ENCODE measurements at regions not wholly inside any gene's neighbourhood (a gene's known extent, or its start where the extent isn't known, plus 50 kb on each side); places are given as distances from the start of the nearest gene placed in this dataset.
"Not testable (repeated sequence)": the region's sequence is repeated elsewhere in the genome, so short reads cannot be mapped to it uniquely, and the experiment has no call there.

GRCh38 chr4:189650436-189650835, 290.2 kb upstream of the FRG1 start:
- not testable (repeated sequence) for H3K9me3 ChIP-seq (replicated peaks); H3K4me3 ChIP-seq; DNase-seq (ENCODE audit: low read depth in 1 of 2, low spot score in 2 of 2); H3K36me3 ChIP-seq; H3K27me3 ChIP-seq (replicated peaks); H3K27ac ChIP-seq; H3K4me1 ChIP-seq (replicated peaks)

DNA sequence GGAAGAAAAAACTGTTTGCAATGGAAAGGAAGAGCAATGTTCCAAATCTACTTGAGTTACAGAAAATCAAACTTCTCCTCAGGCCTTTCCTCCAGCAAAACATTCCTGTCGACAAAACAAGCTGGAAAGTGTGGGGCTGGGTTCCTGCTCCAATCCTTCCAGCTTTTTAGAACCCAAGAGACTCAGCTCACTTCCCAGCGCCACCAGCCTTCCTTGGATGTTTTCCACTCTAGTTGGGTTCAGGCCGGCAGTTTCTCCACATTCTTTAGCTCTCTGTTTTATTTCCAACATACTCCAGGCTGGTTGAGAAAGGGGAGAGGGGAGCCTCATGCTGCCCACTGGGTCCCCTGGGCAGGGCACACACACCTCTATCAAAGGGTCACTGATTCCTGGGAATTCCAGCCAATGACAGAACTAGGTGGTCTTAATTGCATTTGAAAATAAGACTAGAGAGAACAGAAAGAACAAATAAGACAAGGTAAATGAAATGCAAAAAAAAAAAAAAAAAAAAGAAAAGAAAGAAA, 287.5 kb upstream of the FRG1 start:
- not testable (repeated sequence) for H3K9me3 ChIP-seq (replicated peaks); H3K4me3 ChIP-seq; H3K4me1 ChIP-seq (replicated peaks); H3K27ac ChIP-seq; H3K36me3 ChIP-seq; DNase-seq (ENCODE audit: low read depth in 1 of 2, low spot score in 2 of 2); H3K27me3 ChIP-seq (replicated peaks)

- H3K4me1 ChIP-seq (replicated peaks); DNase-seq (ENCODE audit: low read depth in 1 of 2, low spot score in 2 of 2); H3K27me3 ChIP-seq (replicated peaks); H3K36me3 ChIP-seq; H3K4me3 ChIP-seq; H3K27ac ChIP-seq; H3K9me3 ChIP-seq (replicated peaks): not testable (repeated sequence)
Observed at GRCh38 chr4:189653983-189654382, 286.7 kb upstream of the FRG1 start.

- H3K9me3 ChIP-seq (replicated peaks); H3K36me3 ChIP-seq; H3K27me3 ChIP-seq (replicated peaks); H3K4me1 ChIP-seq (replicated peaks); DNase-seq (ENCODE audit: low read depth in 1 of 2, low spot score in 2 of 2); H3K4me3 ChIP-seq; H3K27ac ChIP-seq: not testable (repeated sequence)
Observed at GRCh38 chr4:189654396-189654795, 286.3 kb upstream of the FRG1 start.

DNA sequence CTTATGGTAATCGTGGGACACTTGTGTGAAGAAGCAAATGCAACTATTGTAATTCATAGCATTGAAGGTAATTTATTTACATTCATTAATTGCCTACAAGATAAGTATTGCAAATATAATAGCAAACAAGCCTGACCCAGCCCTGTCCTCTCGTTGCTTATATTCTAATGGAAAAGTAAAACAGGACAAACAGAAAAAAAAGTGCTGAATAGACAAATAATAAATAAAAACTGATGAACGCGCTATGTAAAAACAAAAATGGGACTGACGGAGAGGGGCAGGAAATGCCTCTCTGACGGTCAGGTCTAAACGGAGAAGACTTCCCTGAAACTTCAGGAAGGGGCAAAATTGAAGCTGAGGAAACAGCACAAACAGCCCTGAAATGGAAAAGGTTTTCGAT, 284.9 kb upstream of the FRG1 start:
- not testable (repeated sequence) for H3K36me3 ChIP-seq; H3K4me3 ChIP-seq; H3K4me1 ChIP-seq (replicated peaks); H3K9me3 ChIP-seq (replicated peaks); H3K27me3 ChIP-seq (replicated peaks); H3K27ac ChIP-seq; DNase-seq (ENCODE audit: low read depth in 1 of 2, low spot score in 2 of 2)

- no peaks in the 10 kb centered on the region for H3K4me1 ChIP-seq (replicated peaks)
- H3K36me3 ChIP-seq: no peaks in the 10 kb centered on the region
- no peak overlapping the region for H3K27ac ChIP-seq
- H3K9me3 ChIP-seq (replicated peaks): no peaks in the 10 kb centered on the region
- H3K27me3 ChIP-seq (replicated peaks): no peaks in the 10 kb centered on the region
- DNase-seq (ENCODE audit: low read depth in 1 of 2, low spot score in 2 of 2): no peak
- H3K4me3 ChIP-seq: no peak overlapping the region
Observed at GRCh38 chr4:189656641-189657040, 284.0 kb upstream of the FRG1 start.

GRCh38 chr4:189658259-189658658, 282.4 kb upstream of the FRG1 start:
- not testable (repeated sequence) for H3K4me3 ChIP-seq; H3K36me3 ChIP-seq; DNase-seq (ENCODE audit: low read depth in 1 of 2, low spot score in 2 of 2); H3K4me1 ChIP-seq (replicated peaks); H3K9me3 ChIP-seq (replicated peaks); H3K27me3 ChIP-seq (replicated peaks); H3K27ac ChIP-seq

DNA sequence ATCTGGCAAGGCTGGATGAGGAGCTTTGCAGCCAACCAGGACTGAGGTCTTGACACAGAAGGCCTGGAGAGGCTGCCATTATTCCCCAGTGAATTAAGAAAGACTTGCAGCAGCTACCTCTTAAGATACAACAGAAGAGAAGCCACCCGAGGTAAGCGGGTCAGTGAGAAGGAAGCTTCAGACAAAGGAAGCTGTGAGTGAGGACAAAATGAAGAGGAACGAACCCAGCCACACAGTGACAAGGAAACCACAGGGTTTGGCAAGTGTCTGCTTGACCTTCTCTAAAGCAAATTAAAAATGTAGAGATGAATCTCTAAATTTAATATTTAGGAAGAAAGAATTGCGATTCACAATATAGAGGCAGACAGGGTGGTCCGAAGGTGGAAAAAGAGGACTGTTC, 281.8 kb upstream of the FRG1 start:
- H3K36me3 ChIP-seq; H3K4me1 ChIP-seq (replicated peaks); DNase-seq (ENCODE audit: low read depth in 1 of 2, low spot score in 2 of 2): not testable (repeated sequence)

DNA sequence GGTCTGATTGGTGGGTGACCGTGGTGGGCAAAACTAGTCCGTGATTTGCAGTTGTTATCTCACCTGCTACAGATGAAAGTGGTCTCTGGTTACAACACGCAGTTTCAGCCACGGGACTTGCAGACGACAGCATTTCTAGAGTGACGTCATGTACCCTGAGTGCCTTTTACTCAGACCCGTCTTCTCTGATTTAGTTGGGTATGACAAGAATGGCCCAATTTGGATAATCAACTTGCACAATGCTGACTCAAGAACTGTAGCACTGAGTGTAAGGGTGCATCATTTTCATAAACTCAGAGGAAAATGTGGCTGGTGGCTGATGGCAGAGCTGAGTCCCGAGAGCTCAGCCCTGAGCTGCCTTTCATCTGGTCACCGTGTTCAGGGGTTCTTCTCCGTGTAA, 281.4 kb upstream of the FRG1 start:
- no peak for DNase-seq (ENCODE audit: low read depth in 1 of 2, low spot score in 2 of 2)
- Histone ChIP-seq H3K4me3 (no peak overlapping the region), H3K9me3 (replicated peaks) (no peaks in the 10 kb centered on the region), H3K36me3 (no peaks in the 10 kb centered on the region), H3K4me1 (replicated peaks) (no peaks in the 10 kb centered on the region), H3K27ac (no peak overlapping the region), H3K27me3 (replicated peaks) (no peaks in the 10 kb centered on the region)

More for the DNA sequence above, 281.8 kb upstream of the FRG1 start:
- not testable (repeated sequence) for H3K9me3 ChIP-seq (replicated peaks); H3K27me3 ChIP-seq (replicated peaks); H3K4me3 ChIP-seq; H3K27ac ChIP-seq

GRCh38 chr4:189660722-189661360, 279.8 kb upstream of the FRG1 start:
- no peak overlapping the region for H3K27ac ChIP-seq

GRCh38 chr4:189664693-189665250, 275.9 kb upstream of the FRG1 start:
- Histone ChIP-seq H3K27me3 (replicated peaks) (no peaks in the 10 kb centered on the region), H3K4me3 (no peak overlapping the region), H3K4me1 (replicated peaks) (no peaks in the 10 kb centered on the region), H3K27ac (no peak overlapping the region), H3K36me3 (no peaks in the 10 kb centered on the region), H3K9me3 (replicated peaks) (no peaks in the 10 kb centered on the region)
- DNase-seq (ENCODE audit: low read depth in 1 of 2, low spot score in 2 of 2): no peak

More at GRCh38 chr4:189660722-189661360, 279.8 kb upstream of the FRG1 start:
- H3K36me3 ChIP-seq: no peaks in the 10 kb centered on the region
- no peaks in the 10 kb centered on the region for H3K27me3 ChIP-seq (replicated peaks)
- H3K4me1 ChIP-seq (replicated peaks): no peaks in the 10 kb centered on the region
- no peak for DNase-seq (ENCODE audit: low read depth in 1 of 2, low spot score in 2 of 2)
- H3K9me3 ChIP-seq (replicated peaks): no peaks in the 10 kb centered on the region
- H3K4me3 ChIP-seq: no peak overlapping the region

GRCh38 chr4:189665712-189666305, 274.9 kb upstream of the FRG1 start:
- not testable (repeated sequence) for DNase-seq (ENCODE audit: low read depth in 1 of 2, low spot score in 2 of 2); H3K36me3 ChIP-seq; H3K27me3 ChIP-seq (replicated peaks); H3K4me1 ChIP-seq (replicated peaks); H3K4me3 ChIP-seq; H3K27ac ChIP-seq; H3K9me3 ChIP-seq (replicated peaks)

DNA sequence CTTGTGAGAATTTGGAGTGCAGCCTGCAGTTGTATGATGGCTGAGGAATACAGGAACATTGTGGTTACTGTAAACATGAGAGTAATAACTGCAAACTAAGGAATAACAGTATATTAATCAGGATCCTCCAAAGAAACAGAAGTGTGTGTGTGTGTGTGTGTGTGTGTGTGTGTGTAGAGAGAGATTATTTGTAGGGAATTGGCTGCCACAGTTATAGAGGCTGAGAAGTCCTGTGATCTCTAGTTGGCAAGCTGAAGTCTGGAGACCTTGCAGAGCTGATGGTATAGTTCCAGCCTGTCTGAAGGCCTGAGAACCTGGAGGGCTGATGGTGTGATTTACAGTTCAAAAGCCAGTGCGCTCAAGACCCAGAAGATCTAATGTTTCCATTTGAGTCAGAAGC, 273.3 kb upstream of the FRG1 start:
- not testable (repeated sequence) for H3K36me3 ChIP-seq; H3K27me3 ChIP-seq (replicated peaks); H3K4me1 ChIP-seq (replicated peaks); H3K27ac ChIP-seq; DNase-seq (ENCODE audit: low read depth in 1 of 2, low spot score in 2 of 2); H3K9me3 ChIP-seq (replicated peaks); H3K4me3 ChIP-seq

GRCh38 chr4:189697675-189698245, 242.9 kb upstream of the FRG1 start:
- H3K27ac ChIP-seq; DNase-seq (ENCODE audit: low read depth in 1 of 2, low spot score in 2 of 2); H3K9me3 ChIP-seq (replicated peaks); H3K4me3 ChIP-seq; H3K36me3 ChIP-seq; H3K4me1 ChIP-seq (replicated peaks); H3K27me3 ChIP-seq (replicated peaks): not testable (repeated sequence)

All from SJSA1 (cell line).